RWPE1 (cell line): ENCODE measurements at regions not wholly inside any gene's neighbourhood (a gene's known extent, or its start where the extent isn't known, plus 50 kb on each side); places are given as distances from the start of the nearest gene placed in this dataset.

ENCODE experiments used
- CTCF ChIA-PET: fragments of 350-600 bp; sonication (Branson Sonifier 250); formaldehyde crosslinking; extraction: SDS; loops from one replicate; lab custom pipeline; 2021; lab: Yijun Ruan, JAX
- POLR2A ChIA-PET: fragments of 400-600 bp; formaldehyde crosslinking; extraction: SDS; loops from one replicate; lab custom pipeline; 2020; ENCODE audit warnings: antibody characterized with exemption; ENCODE audit not compliant: low non-redundant PET; lab: Yijun Ruan, JAX
- DNase-seq: peaks from one replicate; pipeline ENCODE4 v3.0.0; 2012; ENCODE audit warnings: low spot score
- H3K27ac ChIP-seq: fragments of 450-650 bp; 2 replicates; pipeline ENCODE4 v1.5.1; 2017
- CTCF ChIP-seq: fragments of 450-650 bp; conservative IDR thresholded peaks from 2 replicates; pipeline ENCODE4 v1.5.1; 2017; ENCODE audit warnings: low read depth, mild to moderate bottlenecking

GRCh38 chr4:144572660-144573059 is 73.3 kb upstream of the HHIP start:
- TF ChIP-seq CTCF, result no peak
- ChIA-PET POLR2A (no interaction called here), CTCF (no interaction called here)
- no peak overlapping the region for H3K27ac ChIP-seq
- DNase-seq, result no peak

- ChIA-PET POLR2A (no interaction called here), CTCF (interaction anchor here (0.8 kb wide), 1 partner anchor 17 kb away, joined by 3 read pairs; no protein-coding TSS in a partner anchor)
- no peak for DNase-seq
- H3K27ac ChIP-seq, result no peak overlapping the region
- TF ChIP-seq CTCF, result no peak
Measured at GRCh38 chr4:144574000-144574399, 72.0 kb upstream of the HHIP start.

GRCh38 chr4:144574509-144574908 is 71.4 kb upstream of the HHIP start:
- no peak for TF ChIP-seq CTCF
- H3K27ac ChIP-seq, result no peak overlapping the region
- ChIA-PET POLR2A (no interaction called here), CTCF (no interaction called here)
- no peak for DNase-seq

- POLR2A ChIA-PET, result no interaction called here
- no peak; the same call in 1 of the 2 replicates for TF ChIP-seq CTCF
- H3K27ac ChIP-seq, result no peak overlapping the region
- CTCF ChIA-PET, result no interaction called here
- no peak for DNase-seq
Measured at GRCh38 chr4:144575181-144575580, 70.8 kb upstream of the HHIP start.

- ChIA-PET POLR2A (no interaction called here), CTCF (no interaction called here)
- peak overlapping the region; percentile 82 for H3K27ac ChIP-seq
Measured at GRCh38 chr4:144578681-144579080, 67.3 kb upstream of the HHIP start.

GRCh38 chr4:144579411-144580030 is 66.4 kb upstream of the HHIP start:
- ChIA-PET POLR2A (no interaction called here), CTCF (no interaction called here)
- TF ChIP-seq CTCF, result no peak
- peak; percentile 48 for DNase-seq
- H3K27ac ChIP-seq, result peak overlapping the region; percentile 82

More at GRCh38 chr4:144578681-144579080, 67.3 kb upstream of the HHIP start:
- no peak for DNase-seq
- no peak for TF ChIP-seq CTCF

- no peak for DNase-seq
- ChIA-PET POLR2A (no interaction called here), CTCF (no interaction called here)
- no peak for TF ChIP-seq CTCF
- peak overlapping the region; percentile 79 for H3K27ac ChIP-seq
Measured at GRCh38 chr4:144580430-144580829, 65.5 kb upstream of the HHIP start.
